ENCODE measurements at regions not wholly inside any gene's neighbourhood (a gene's known extent, or its start where the extent isn't known, plus 50 kb on each side); places are given as distances from the start of the nearest gene placed in this dataset.

DNA sequence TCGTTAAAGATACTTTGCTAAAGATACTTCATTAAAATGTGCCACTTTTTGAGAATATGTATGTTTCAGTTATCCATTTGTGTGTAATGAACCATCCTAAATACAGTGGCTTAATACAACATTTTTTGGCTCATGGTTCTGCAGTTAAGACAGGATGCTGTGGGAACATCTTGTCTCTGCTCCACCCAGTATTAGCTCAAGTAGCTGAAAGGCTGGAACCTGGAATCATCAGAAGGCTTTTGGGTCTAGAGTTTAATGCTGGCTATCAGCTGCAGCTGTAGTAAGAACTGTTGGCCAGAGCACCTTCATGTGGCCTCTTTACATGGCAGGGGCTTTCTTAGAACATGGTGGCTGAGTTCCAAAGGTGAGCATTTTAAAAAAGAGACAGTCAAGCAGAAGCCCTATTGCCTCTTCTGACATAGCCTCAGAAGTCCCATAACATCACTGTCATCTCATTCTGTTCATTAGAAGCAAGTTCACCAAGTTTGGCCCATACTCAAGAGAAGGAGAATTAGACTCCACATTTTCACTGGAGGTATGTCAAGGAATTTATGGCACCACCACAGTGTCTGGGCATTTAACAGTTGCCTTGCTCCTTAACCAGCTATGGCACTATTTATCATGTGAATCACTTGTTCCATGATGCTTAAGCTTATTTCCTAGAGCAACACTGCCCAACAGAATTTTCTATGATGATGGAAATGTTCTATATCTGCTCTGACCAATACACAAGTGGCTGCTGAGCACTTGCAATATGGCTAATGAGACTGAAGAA is 70.4 kb upstream of the PDZRN3 start:
- Mint-ChIP-seq H3K4me1 (no peaks in the 10 kb centered on the region), H3K27me3 (no peaks in the 10 kb centered on the region), H3K9me3 (peaks cover 3% of the 10 kb centered on the region), H3K36me3 (no peaks in the 10 kb centered on the region), H3K4me3 (no peak overlapping the region), H3K27ac (no peak overlapping the region)
- ATAC-seq: no peak

DNA sequence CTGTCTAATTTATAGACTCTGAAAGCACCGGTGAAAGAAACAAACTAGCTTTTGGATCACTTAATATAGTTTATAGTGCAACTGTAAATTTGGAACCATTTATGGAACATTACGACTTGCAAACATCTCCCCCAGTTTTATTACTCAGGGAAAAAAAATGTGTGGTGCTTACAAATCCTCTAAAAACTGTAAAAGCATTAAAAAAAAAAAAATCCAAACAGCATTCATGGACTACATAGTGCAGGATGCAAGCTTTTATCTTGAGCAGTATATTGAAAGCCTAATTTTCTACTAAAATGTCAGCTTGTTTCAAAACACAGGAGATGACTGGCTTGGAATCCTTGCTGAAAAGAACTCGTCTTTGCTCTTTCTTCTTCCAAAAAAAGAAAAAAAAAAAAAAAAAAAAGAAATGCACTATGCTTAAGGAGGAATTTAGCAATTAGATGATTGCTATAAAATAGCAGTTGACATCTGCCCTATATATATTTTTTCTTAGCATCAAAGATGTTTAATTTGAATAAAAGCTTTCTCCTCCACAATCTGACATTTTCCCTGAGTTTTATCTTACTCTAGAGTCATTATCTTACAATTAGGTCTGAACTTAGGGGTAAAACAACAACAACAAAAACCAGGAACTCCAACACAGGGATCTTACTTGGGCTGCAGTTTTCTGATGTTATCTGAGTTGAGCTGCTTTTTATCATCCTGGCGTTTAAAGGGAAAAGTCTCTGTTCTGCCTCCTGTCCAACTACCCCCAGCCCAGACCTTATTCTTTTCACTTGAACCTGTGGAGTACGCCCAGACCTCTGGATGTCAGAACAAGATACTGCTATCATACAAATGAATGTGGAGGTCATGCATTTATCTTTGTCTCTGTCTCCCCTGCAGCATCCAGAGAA is 62.6 kb upstream of the PDZRN3 start:
- H3K27me3 Mint-ChIP-seq: no peaks in the 10 kb centered on the region
- H3K36me3 Mint-ChIP-seq: no peaks in the 10 kb centered on the region
- H3K4me1 Mint-ChIP-seq: no peaks in the 10 kb centered on the region
- no peak for ATAC-seq
- H3K4me3 Mint-ChIP-seq: no peak overlapping the region
- H3K27ac Mint-ChIP-seq: no peak overlapping the region
- peaks cover 3% of the 10 kb centered on the region for H3K9me3 Mint-ChIP-seq

DNA sequence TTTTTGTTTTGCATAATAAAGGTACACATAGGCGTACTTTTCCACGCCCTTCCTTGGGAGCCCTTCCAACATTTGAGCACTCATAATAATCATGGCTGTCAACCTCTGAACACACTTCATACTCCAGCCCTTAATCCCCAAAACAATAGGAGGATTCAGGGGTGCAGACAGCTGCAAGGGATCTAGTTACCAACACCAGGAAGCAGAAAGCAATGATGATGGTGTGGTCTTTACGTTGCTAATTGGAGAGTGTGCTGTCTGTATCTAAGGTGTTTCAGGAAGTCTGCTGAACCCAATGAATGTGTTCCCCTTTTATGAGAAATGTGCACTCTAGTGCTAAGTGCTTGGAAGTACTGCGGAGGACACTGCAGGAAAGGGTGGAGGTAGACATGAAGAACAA is 60.3 kb upstream of the PDZRN3 start:
- Mint-ChIP-seq H3K9me3 (peaks cover 3% of the 10 kb centered on the region), H3K4me3 (no peak overlapping the region), H3K27ac (no peak overlapping the region), H3K4me1 (no peaks in the 10 kb centered on the region), H3K27me3 (no peaks in the 10 kb centered on the region), H3K36me3 (no peaks in the 10 kb centered on the region)
- ATAC-seq: no peak

DNA sequence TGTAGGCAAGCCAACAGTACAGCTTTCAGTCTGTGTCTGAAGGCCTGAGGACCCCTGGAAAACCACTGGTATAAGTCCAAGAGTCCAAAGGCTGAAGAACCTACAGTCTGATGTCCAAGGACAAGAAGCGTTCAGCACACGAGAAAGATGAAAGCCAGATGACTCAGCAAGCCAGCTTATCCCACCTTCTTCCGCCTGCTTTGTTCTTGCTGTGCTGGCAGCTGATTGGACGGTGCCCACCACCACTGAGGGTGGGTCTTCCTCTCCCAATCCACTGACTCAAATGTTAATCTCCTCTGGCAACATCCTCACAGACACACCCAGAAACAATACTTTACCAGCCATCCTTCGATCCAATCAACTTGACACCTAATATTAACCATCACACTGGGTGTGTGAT is 59.0 kb upstream of the PDZRN3 start:
- Mint-ChIP-seq H3K27ac (no peak overlapping the region), H3K4me3 (no peak overlapping the region), H3K4me1 (no peaks in the 10 kb centered on the region), H3K9me3 (peaks cover 3% of the 10 kb centered on the region), H3K27me3 (no peaks in the 10 kb centered on the region), H3K36me3 (no peaks in the 10 kb centered on the region)
- ATAC-seq: no peak

DNA sequence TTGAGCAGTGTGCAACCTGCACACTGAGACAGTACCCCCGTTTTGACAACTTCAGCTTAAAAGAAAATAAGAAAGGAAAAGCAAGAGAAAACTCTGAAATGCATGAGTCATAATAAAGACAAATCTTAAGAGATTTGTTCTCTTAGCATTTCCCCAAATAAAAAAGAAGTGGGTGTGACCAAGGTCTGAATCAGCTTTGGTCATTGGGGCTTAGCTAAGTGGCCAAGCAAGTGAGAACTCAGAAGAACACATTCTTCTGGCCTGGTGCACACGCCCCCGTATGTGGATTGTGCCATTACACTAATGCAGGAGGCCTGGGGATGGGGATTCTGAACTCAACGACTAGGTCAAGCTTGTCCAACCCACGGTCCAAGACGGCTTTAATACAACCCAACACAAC is 56.9 kb upstream of the PDZRN3 start:
- Mint-ChIP-seq H3K27ac (no peak overlapping the region), H3K27me3 (no peaks in the 10 kb centered on the region), H3K36me3 (no peaks in the 10 kb centered on the region), H3K4me3 (no peak overlapping the region), H3K9me3 (peaks cover 3% of the 10 kb centered on the region), H3K4me1 (no peaks in the 10 kb centered on the region)
- ATAC-seq: no peak

DNA sequence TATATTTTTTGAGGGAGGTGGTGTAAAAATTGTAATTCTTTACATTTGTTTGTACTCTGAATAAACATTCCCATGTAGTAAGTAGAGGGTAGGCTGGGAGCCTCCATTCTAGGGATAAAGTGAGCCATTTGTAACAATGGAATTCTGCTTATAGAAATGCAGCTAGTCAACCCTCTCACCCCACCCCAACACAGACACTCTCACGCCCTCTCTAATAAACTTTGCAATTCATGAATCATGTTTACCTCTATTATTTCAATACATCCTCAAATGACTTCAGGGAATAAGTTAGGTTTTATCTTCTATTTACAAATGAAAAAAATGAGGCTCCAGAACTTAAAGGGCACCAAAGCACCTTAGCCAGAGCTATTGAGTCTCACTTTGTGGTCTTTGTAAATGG is 56.5 kb upstream of the PDZRN3 start:
- ATAC-seq: no peak
- no peaks in the 10 kb centered on the region for H3K27me3 Mint-ChIP-seq
- peaks cover 3% of the 10 kb centered on the region for H3K9me3 Mint-ChIP-seq
- H3K4me1 Mint-ChIP-seq: no peaks in the 10 kb centered on the region
- no peak overlapping the region for H3K27ac Mint-ChIP-seq
- no peak overlapping the region for H3K4me3 Mint-ChIP-seq
- no peaks in the 10 kb centered on the region for H3K36me3 Mint-ChIP-seq

DNA sequence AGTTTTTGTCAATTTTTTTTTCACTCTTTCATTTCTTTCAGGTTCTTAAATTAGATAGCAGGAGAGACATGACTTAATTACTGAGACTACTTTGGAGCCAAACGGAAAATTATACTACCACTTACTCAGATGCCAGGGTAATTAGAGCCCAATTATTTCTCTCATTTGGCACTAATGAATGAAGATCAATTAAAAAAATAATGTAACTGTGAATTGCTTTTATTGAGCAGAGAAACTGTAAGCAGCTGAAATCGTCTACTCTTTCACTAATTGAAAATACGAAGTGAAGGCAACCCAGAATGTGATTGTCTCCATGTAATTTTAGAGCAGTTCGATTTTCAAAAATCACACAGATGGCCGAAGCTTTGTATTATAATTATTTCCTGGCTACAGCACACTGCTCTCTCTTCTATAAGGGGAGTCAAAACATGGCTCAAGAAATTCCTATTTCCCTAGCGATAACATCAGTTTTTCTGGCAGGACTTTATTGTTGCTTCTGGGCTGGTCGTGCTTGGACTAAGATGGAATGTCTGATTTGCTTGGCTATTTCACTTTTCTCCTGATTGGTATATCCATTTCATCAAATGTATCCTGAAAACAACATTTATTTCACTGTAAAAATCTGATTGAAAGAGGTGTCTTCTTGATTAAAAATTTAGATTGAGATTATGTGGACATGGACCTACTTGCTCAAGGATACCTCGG is 55.8 kb upstream of the PDZRN3 start:
- peaks cover 3% of the 10 kb centered on the region for H3K9me3 Mint-ChIP-seq
- H3K4me3 Mint-ChIP-seq: no peak overlapping the region
- H3K4me1 Mint-ChIP-seq: no peaks in the 10 kb centered on the region
- no peak overlapping the region for H3K27ac Mint-ChIP-seq
- no peaks in the 10 kb centered on the region for H3K27me3 Mint-ChIP-seq
- ATAC-seq: no peak
- no peaks in the 10 kb centered on the region for H3K36me3 Mint-ChIP-seq

DNA sequence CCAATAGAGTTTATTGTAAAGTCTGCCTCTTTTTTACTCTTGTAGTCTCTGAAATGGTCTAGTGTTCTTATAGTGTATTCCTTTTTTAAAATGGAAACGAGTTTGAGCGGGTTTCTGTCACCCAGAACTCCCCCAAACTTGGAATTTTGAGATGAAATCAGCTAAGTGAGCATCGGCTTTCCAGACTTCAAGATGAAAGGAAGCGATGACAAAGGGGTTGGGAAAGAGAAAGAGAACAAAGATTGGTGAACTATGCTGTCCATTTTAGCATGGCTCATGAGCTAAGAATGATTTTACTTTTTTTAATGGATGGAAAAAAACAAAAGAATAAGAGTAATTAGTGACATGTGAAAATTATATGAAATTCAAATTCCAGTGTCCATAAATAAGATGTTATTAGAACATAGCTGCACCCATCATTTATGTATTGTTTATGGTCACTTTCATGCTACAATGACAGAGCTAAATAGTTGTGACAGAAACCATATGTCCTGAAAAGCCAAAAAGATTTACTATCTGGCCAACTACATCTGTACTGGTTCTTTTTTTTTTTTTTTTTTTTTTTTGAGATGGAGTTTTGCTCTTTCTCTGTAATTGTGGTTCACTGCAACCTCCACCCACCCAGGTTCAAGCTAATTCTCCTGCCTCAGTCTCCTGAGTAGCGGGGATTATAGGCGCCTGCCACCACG is 52.7 kb upstream of the PDZRN3 start:
- H3K4me3 Mint-ChIP-seq: no peak overlapping the region
- no peak for ATAC-seq
- no peaks in the 10 kb centered on the region for H3K27me3 Mint-ChIP-seq
- no peaks in the 10 kb centered on the region for H3K9me3 Mint-ChIP-seq
- no peak overlapping the region for H3K27ac Mint-ChIP-seq
- H3K4me1 Mint-ChIP-seq: no peaks in the 10 kb centered on the region
- H3K36me3 Mint-ChIP-seq: no peaks in the 10 kb centered on the region
